Mesothelial cell of epicardium (in vitro differentiated cells): ENCODE measurements at regions not wholly inside any gene's neighbourhood (a gene's known extent, or its start where the extent isn't known, plus 50 kb on each side); places are given as distances from the start of the nearest gene placed in this dataset.
A peak's percentile ranks its signal among the peaks of the same experiment; 100 is the strongest.
"Not testable (repeated sequence)": the region's sequence is repeated elsewhere in the genome, so short reads cannot be mapped to it uniquely, and the experiment has no call there.

ENCODE experiments used
- DNase-seq, 2 experiments: peaks; one replicate each; pipeline ENCODE4 v3.0.0; 2021; ENCODE audit warnings: low spot score in 2 of 2; ENCODE audit not compliant: unreplicated experiment in 2 of 2
- H3K27ac Mint-ChIP-seq: 2 replicates; pipeline ENCODE4 v1.8.0; 2021; ENCODE audit warnings: mixed read lengths
- H3K27me3 Mint-ChIP-seq: 2 replicates; pipeline ENCODE4 v1.8.0; 2021; ENCODE audit warnings: low read depth, mixed read lengths
- H3K36me3 Mint-ChIP-seq: 2 replicates; pipeline ENCODE4 v1.8.0; 2021; ENCODE audit warnings: mixed read lengths
- H3K4me1 Mint-ChIP-seq: 2 replicates; pipeline ENCODE4 v1.8.0; 2021; ENCODE audit warnings: mixed read lengths
- H3K4me3 Mint-ChIP-seq: 2 replicates; pipeline ENCODE4 v1.8.0; 2021; ENCODE audit warnings: mild to moderate bottlenecking, moderate library complexity, mixed read lengths
- H3K9me3 Mint-ChIP-seq: 2 replicates; pipeline ENCODE4 v1.8.0; 2021; ENCODE audit warnings: mixed read lengths
- TF ChIP-seq, protein P1 (sequence below): fragments of 200-600 bp; sonication (generic); IDR thresholded peaks from one replicate; pipeline ENCODE4 v1.5.0; 2021; ENCODE audit warnings: antibody characterized with exemption; ENCODE audit not compliant: unreplicated experiment

DNA sequence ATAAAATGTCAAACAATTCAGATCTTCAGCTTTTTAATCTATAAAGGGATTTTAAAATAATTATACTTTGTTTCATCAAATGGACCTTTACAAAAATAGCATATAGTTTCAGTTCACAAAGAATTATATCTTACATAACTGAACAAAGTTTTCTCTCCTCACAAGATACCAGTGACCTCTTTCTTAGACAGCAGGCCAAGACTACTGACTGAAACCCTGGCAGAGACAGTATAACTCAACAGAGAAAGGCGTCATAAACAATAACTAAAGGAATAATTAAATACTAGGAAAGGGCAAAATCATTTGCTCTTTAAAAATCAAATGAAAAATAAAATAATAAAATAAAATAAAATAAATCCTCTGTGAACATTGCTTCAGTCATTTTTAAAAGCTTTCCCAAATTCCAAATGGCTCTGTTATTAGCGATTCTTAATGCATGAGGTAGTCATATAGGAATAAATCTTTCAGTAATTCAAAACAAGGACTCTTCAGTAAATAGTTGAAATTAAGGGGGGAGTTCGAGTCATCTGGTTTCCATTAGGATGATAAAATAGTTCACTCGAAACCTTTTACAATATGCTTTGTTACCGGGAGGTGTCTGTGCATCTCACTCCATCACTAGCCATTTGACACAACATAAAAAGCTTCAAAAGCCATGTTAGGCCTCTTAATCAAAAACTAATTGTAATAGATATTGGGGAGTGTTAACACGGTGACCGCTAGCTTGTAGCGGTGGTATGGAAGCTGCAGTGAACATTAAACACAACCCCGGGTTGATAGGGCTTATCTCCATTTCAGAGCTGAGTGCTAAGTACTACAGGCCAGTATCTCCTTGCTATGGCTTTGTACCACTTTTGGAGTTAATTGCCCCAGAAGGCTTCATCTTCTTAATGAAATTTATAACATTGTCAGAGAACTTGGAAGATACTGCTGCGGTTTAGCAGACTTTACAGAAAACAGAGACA lies 142.9 kb upstream of the NR2F2 start:
- Mint-ChIP-seq H3K27ac (peak overlapping the region; percentile 83), H3K4me1 (peaks cover 53% of the 10 kb centered on the region), H3K36me3 (peaks cover 6% of the 10 kb centered on the region), H3K4me3 (no peak overlapping the region), H3K27me3 (no peaks in the 10 kb centered on the region), H3K9me3 (peaks cover 8% of the 10 kb centered on the region)
- TF ChIP-seq, protein P1, sequence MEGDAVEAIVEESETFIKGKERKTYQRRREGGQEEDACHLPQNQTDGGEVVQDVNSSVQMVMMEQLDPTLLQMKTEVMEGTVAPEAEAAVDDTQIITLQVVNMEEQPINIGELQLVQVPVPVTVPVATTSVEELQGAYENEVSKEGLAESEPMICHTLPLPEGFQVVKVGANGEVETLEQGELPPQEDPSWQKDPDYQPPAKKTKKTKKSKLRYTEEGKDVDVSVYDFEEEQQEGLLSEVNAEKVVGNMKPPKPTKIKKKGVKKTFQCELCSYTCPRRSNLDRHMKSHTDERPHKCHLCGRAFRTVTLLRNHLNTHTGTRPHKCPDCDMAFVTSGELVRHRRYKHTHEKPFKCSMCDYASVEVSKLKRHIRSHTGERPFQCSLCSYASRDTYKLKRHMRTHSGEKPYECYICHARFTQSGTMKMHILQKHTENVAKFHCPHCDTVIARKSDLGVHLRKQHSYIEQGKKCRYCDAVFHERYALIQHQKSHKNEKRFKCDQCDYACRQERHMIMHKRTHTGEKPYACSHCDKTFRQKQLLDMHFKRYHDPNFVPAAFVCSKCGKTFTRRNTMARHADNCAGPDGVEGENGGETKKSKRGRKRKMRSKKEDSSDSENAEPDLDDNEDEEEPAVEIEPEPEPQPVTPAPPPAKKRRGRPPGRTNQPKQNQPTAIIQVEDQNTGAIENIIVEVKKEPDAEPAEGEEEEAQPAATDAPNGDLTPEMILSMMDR = no peak
- DNase-seq = no peak

DNA sequence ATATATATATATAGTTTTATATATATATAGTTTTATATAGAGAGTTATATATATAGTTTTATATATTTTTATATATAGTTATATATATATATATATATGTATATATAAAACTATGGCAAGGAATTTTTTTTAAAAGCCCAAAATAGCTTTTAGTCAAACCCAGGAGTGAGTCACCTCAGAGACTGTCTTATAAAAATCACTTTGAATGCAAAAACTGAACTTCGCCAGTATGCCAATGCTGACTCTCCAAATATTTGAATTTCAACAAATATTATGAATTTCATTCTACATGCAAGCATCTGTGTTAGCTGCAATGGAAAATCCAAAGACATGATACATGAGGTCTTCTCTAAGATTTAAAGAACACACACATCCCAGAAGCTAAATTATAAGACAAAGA lies 132.8 kb upstream of the NR2F2 start:
- Mint-ChIP-seq H3K36me3 (peaks cover 29% of the 10 kb centered on the region), H3K4me3 (no peak overlapping the region), H3K27me3 (no peaks in the 10 kb centered on the region), H3K9me3 (peaks cover 28% of the 10 kb centered on the region), H3K27ac (no peak overlapping the region), H3K4me1 (peaks cover 9% of the 10 kb centered on the region)
- TF ChIP-seq, protein P1 = no peak
- DNase-seq = no peak

DNA sequence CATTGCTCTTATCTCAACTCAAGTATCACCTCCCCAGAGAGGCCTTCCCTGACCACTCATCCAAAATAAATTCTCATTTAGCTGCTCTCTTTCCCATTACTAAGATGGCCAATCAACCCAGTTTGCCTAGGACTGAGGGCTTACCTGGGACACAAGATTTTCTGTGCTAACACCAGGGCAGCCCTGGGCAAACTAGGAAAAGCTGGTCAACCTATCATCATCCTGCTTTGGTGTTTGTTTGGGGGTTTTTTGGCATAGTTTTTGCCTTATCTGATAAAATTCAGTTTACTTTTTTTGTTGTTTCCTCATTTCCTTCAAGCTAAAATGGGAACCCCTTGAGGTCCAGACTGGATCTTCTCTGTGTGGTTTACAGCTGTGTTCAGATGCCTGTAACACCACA lies 131.4 kb upstream of the NR2F2 start:
- peaks cover 24% of the 10 kb centered on the region for H3K9me3 Mint-ChIP-seq
- no peaks in the 10 kb centered on the region for H3K27me3 Mint-ChIP-seq
- H3K27ac Mint-ChIP-seq = no peak overlapping the region
- no peak overlapping the region for H3K4me3 Mint-ChIP-seq
- peaks cover 32% of the 10 kb centered on the region for H3K36me3 Mint-ChIP-seq
- peaks cover 9% of the 10 kb centered on the region for H3K4me1 Mint-ChIP-seq
- TF ChIP-seq, protein P1 = no peak
- no peak for DNase-seq

DNA sequence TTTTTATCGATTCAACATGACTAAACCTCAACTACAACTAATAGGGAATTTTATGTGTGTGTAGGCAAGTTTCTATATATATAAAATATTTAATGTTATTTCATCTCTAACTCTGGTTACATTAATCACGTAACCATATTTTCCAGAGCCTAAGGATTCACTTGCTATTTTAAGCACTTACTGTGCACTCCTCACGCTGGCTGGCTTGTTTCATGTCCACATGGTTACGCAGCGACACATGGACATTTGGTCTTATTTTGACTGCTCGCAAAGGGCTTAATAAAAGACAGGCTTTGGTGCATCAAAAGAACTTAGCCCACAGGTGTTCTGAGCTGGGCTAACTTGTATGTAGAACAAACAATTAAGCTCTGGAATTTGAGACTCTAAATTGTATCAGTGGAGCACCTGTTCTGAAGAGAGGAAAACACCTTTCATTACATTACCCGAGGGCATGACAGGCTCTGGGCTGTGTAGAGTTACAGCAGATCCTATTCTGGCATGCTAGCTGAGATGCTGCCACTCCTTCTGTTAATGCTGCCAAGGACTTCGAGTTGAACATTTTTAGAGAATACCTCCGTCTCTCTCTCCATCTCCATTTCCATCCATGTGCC lies 130.0 kb upstream of the NR2F2 start:
- DNase-seq = no peak
- no peaks in the 10 kb centered on the region for H3K27me3 Mint-ChIP-seq
- H3K27ac Mint-ChIP-seq = no peak overlapping the region
- H3K36me3 Mint-ChIP-seq = peaks cover 36% of the 10 kb centered on the region
- no peak overlapping the region for H3K4me3 Mint-ChIP-seq
- TF ChIP-seq, protein P1 = no peak
- H3K4me1 Mint-ChIP-seq = peaks cover 9% of the 10 kb centered on the region
- peaks cover 22% of the 10 kb centered on the region for H3K9me3 Mint-ChIP-seq

DNA sequence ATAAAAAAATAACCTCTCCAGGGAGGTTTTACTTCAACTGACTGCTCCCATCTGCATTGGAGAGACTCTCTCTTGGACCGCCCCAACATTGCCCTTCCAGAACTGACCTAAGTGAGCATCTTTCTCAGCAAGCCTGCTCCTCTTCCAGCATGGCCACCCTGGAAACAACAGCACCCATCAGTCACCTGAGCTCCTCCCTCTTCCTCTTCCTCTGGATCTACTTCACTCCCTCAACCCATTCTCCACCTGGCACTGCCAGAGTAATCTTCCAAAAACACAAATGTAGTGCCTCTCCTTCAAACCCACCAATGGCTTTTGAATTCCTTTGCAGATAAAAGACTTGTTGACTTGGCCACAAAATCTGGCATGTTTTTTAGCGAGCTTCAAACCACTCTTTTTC lies 128.8 kb upstream of the NR2F2 start:
- H3K9me3 Mint-ChIP-seq = peaks cover 21% of the 10 kb centered on the region
- H3K27ac Mint-ChIP-seq = no peak overlapping the region
- TF ChIP-seq, protein P1 = no peak
- peaks cover 36% of the 10 kb centered on the region for H3K36me3 Mint-ChIP-seq
- DNase-seq = no peak
- no peak overlapping the region for H3K4me3 Mint-ChIP-seq
- no peaks in the 10 kb centered on the region for H3K27me3 Mint-ChIP-seq
- peaks cover 9% of the 10 kb centered on the region for H3K4me1 Mint-ChIP-seq

DNA sequence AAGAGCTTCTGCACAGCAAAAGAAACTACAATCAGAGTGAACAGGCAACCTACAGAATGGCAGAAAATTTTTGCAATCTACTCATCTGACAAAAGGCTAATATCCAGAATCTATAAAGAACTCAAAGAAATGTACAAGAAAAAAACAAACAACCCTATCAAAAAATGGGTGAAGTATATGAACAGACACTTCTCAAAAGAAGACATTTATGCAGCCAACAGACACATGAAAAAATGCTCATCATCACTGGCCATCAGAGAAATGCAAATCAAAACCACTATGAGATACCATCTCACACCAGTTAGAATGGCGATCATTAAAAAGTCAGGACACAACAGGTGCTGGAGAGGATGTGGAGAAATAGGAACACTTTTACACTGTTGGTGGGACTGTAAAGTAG lies 124.9 kb upstream of the NR2F2 start:
- H3K9me3 Mint-ChIP-seq = peaks cover 15% of the 10 kb centered on the region
- H3K4me1 Mint-ChIP-seq = peaks cover 20% of the 10 kb centered on the region
- not testable (repeated sequence) for H3K27me3 Mint-ChIP-seq, H3K4me3 Mint-ChIP-seq, DNase-seq, H3K27ac Mint-ChIP-seq
- peaks cover 28% of the 10 kb centered on the region for H3K36me3 Mint-ChIP-seq
